ENCODE measurements at regions not wholly inside any gene's neighbourhood (a gene's known extent, or its start where the extent isn't known, plus 50 kb on each side); places are given as distances from the start of the nearest gene placed in this dataset.

GRCh38 chr2:64854773-64855237 lies 134.4 kb upstream of the SLC1A4 start:
- DNase-seq (ENCODE audit: low spot score): no peak

GRCh38 chr2:64857581-64858471 lies 131.4 kb upstream of the SLC1A4 start:
- DNase-seq (ENCODE audit: low spot score): no peak

More at GRCh38 chr2:64854773-64855237, 134.4 kb upstream of the SLC1A4 start:
- no peak overlapping the region for H3K18ac ChIP-seq (ENCODE audit: low read length)
- no peaks in the 10 kb centered on the region for H3K79me1 ChIP-seq (ENCODE audit: low read depth, low read length)
- H3K4ac ChIP-seq (ENCODE audit: low read length): no peak overlapping the region
- no peak overlapping the region for H4K91ac ChIP-seq (ENCODE audit: low read depth, low read length, poor library complexity)
- H3K9me3 ChIP-seq (replicated peaks in 1 of 2; ENCODE audit: control insufficient read depth in 2 of 2, insufficient read depth in 1 of 2, low read depth in 1 of 2, low read length in 2 of 2): no peaks in the 10 kb centered on the region
- H3K27ac ChIP-seq (replicated peaks; ENCODE audit: low read length): no peak overlapping the region
- no peak overlapping the region for H2BK120ac ChIP-seq (ENCODE audit: low read depth, low read length)
- H2BK15ac ChIP-seq (ENCODE audit: low read length): no peak overlapping the region
- H3K4me1 ChIP-seq (ENCODE audit: control insufficient read depth in 2 of 2, insufficient read depth in 1 of 2, low read depth in 1 of 2, low read length in 2 of 2): peaks cover 16 to 33% of the 10 kb centered on the region in 2 donors
- no peak overlapping the region for H4K8ac ChIP-seq (ENCODE audit: low read depth, low read length)
- no CpG with 5 or more reads among the region's 1 CpG for WGBS, 2 donors (ENCODE audit: extremely low coverage in 2 of 2, insufficient read length in 2 of 2, insufficient replicate concordance in 1 of 2)
- no peak overlapping the region for H2BK5ac ChIP-seq (ENCODE audit: low read length)
- no peak overlapping the region for H2BK12ac ChIP-seq (ENCODE audit: low read length)
- peak overlapping the region; percentile 54 for H2AFZ ChIP-seq (ENCODE audit: low read length)
- H3K9ac ChIP-seq (ENCODE audit: low read depth, low read length, poor library complexity): no peak overlapping the region
- peaks cover 0 to 2% (median 0%) of the 10 kb centered on the region in 3 experiments for H3K27me3 ChIP-seq (ENCODE audit: control insufficient read depth in 3 of 3, insufficient read depth in 3 of 3, low read depth in 1 of 3, low read length in 3 of 3)
- no peaks in the 10 kb centered on the region for H3K36me3 ChIP-seq (replicated peaks in 1 of 2; ENCODE audit: control insufficient read depth in 2 of 2, insufficient read depth in 2 of 2, low read length in 2 of 2)
- H3K4me3 ChIP-seq (ENCODE audit: low read length in 2 of 2): no peak overlapping the region
- no peak overlapping the region for H3K14ac ChIP-seq (ENCODE audit: low read length)
- no peak overlapping the region for H3K4me2 ChIP-seq (ENCODE audit: insufficient read depth, low read length, poor library complexity, severe bottlenecking)
- H2AK5ac ChIP-seq (ENCODE audit: low read depth, low read length): no peak overlapping the region
- no peak overlapping the region for H3K23ac ChIP-seq (ENCODE audit: low read depth, low read length, poor library complexity)

GRCh38 chr2:64858541-64859311 lies 130.5 kb upstream of the SLC1A4 start:
- Histone ChIP-seq H3K36me3 (replicated peaks in 1 of 2; ENCODE audit: control insufficient read depth in 2 of 2, insufficient read depth in 2 of 2, low read length in 2 of 2) (no peaks in the 10 kb centered on the region), H3K4me1 (ENCODE audit: control insufficient read depth in 2 of 2, insufficient read depth in 1 of 2, low read depth in 1 of 2, low read length in 2 of 2) (peaks cover 21 to 28% of the 10 kb centered on the region in 2 donors), H2BK12ac (ENCODE audit: low read length) (no peak overlapping the region), H3K9ac (ENCODE audit: low read depth, low read length, poor library complexity) (no peak overlapping the region), H3K27ac (replicated peaks; ENCODE audit: low read length) (no peak overlapping the region), H3K27me3 (ENCODE audit: control insufficient read depth in 3 of 3, insufficient read depth in 3 of 3, low read depth in 1 of 3, low read length in 3 of 3) (peaks cover 0 to 2% (median 0%) of the 10 kb centered on the region in 3 experiments), H2BK5ac (ENCODE audit: low read length) (no peak overlapping the region), H3K18ac (ENCODE audit: low read length) (no peak overlapping the region), H2AK5ac (ENCODE audit: low read depth, low read length) (no peak overlapping the region), H3K4me2 (ENCODE audit: insufficient read depth, low read length, poor library complexity, severe bottlenecking) (peak overlapping the region; percentile 80), H2AFZ (ENCODE audit: low read length) (peak overlapping the region; percentile 88), H4K8ac (ENCODE audit: low read depth, low read length) (no peak overlapping the region), H2BK120ac (ENCODE audit: low read depth, low read length) (no peak overlapping the region), H3K4ac (ENCODE audit: low read length) (no peak overlapping the region), H3K4me3 (ENCODE audit: low read length in 2 of 2) (peak overlapping the region in 1 of 2 donors; percentile 75), H4K91ac (ENCODE audit: low read depth, low read length, poor library complexity) (no peak overlapping the region), H2BK15ac (ENCODE audit: low read length) (no peak overlapping the region), H3K14ac (ENCODE audit: low read length) (no peak overlapping the region), H3K9me3 (replicated peaks in 1 of 2; ENCODE audit: control insufficient read depth in 2 of 2, insufficient read depth in 1 of 2, low read depth in 1 of 2, low read length in 2 of 2) (peaks cover 2 to 11% of the 10 kb centered on the region in 2 donors), H3K23ac (ENCODE audit: low read depth, low read length, poor library complexity) (no peak overlapping the region), H3K79me1 (ENCODE audit: low read depth, low read length) (no peaks in the 10 kb centered on the region)
- no peak for DNase-seq (ENCODE audit: low spot score)
- no CpG with 5 or more reads among the region's 10 CpGs for WGBS, 2 donors (ENCODE audit: extremely low coverage in 2 of 2, insufficient read length in 2 of 2, insufficient replicate concordance in 1 of 2)

More at GRCh38 chr2:64857581-64858471, 131.4 kb upstream of the SLC1A4 start:
- H2BK5ac ChIP-seq (ENCODE audit: low read length): no peak overlapping the region
- H4K8ac ChIP-seq (ENCODE audit: low read depth, low read length): no peak overlapping the region
- H3K9ac ChIP-seq (ENCODE audit: low read depth, low read length, poor library complexity): no peak overlapping the region
- H3K4me3 ChIP-seq (ENCODE audit: low read length in 2 of 2): no peak overlapping the region
- H3K9me3 ChIP-seq (replicated peaks in 1 of 2; ENCODE audit: control insufficient read depth in 2 of 2, insufficient read depth in 1 of 2, low read depth in 1 of 2, low read length in 2 of 2): peaks cover 2 to 10% of the 10 kb centered on the region in 2 donors
- H2BK12ac ChIP-seq (ENCODE audit: low read length): peak overlapping the region; percentile 64
- no peak overlapping the region for H2BK120ac ChIP-seq (ENCODE audit: low read depth, low read length)
- H3K79me1 ChIP-seq (ENCODE audit: low read depth, low read length): no peaks in the 10 kb centered on the region
- H2AK5ac ChIP-seq (ENCODE audit: low read depth, low read length): no peak overlapping the region
- H3K23ac ChIP-seq (ENCODE audit: low read depth, low read length, poor library complexity): no peak overlapping the region
- peaks cover 0 to 2% (median 0%) of the 10 kb centered on the region in 3 experiments for H3K27me3 ChIP-seq (ENCODE audit: control insufficient read depth in 3 of 3, insufficient read depth in 3 of 3, low read depth in 1 of 3, low read length in 3 of 3)
- H3K14ac ChIP-seq (ENCODE audit: low read length): peak overlapping the region; percentile 72
- H3K27ac ChIP-seq (replicated peaks; ENCODE audit: low read length): no peak overlapping the region
- H2BK15ac ChIP-seq (ENCODE audit: low read length): peak overlapping the region; percentile 76
- H3K36me3 ChIP-seq (replicated peaks in 1 of 2; ENCODE audit: control insufficient read depth in 2 of 2, insufficient read depth in 2 of 2, low read length in 2 of 2): no peaks in the 10 kb centered on the region
- H3K4ac ChIP-seq (ENCODE audit: low read length): no peak overlapping the region
- H3K4me2 ChIP-seq (ENCODE audit: insufficient read depth, low read length, poor library complexity, severe bottlenecking): no peak overlapping the region
- H3K4me1 ChIP-seq (ENCODE audit: control insufficient read depth in 2 of 2, insufficient read depth in 1 of 2, low read depth in 1 of 2, low read length in 2 of 2): peaks cover 21 to 31% of the 10 kb centered on the region in 2 donors
- no peak overlapping the region for H4K91ac ChIP-seq (ENCODE audit: low read depth, low read length, poor library complexity)
- H2AFZ ChIP-seq (ENCODE audit: low read length): peak overlapping the region; percentile 88
- peak overlapping the region; percentile 86 for H3K18ac ChIP-seq (ENCODE audit: low read length)
- no CpG with 5 or more reads among the region's 18 CpGs for whole genome bisulfite sequencing, 2 donors (ENCODE audit: extremely low coverage in 2 of 2, insufficient read length in 2 of 2, insufficient replicate concordance in 1 of 2)
